NOMO-1 treated with dmso at 0.1 percent for 144 hours (cell line): ENCODE measurements at regions not wholly inside any gene's neighbourhood (a gene's known extent, or its start where the extent isn't known, plus 50 kb on each side); places are given as distances from the start of the nearest gene placed in this dataset.

Source experiments
- DNase-seq: peaks from one replicate; lab custom pipeline; 2025; ENCODE audit not compliant: unreplicated experiment; lab: John Stamatoyannopoulos, UW

- no peak for DNase-seq
Measured at GRCh38 chr3:127356381-127356780, 68.5 kb upstream of the PRR20G start.

- no peak for DNase-seq
Measured at GRCh38 chr3:127354761-127355160, 66.9 kb upstream of the PRR20G start.

- DNase-seq: no peak
Measured at GRCh38 chr3:127352612-127353011, 64.8 kb upstream of the PRR20G start.

- DNase-seq: no peak
Measured at GRCh38 chr3:127351775-127352350, 64.0 kb upstream of the PRR20G start.

GRCh38 chr3:127351321-127351720 is 63.5 kb upstream of the PRR20G start:
- no peak for DNase-seq

- no peak for DNase-seq
Measured at GRCh38 chr3:127350172-127351050, 62.6 kb upstream of the PRR20G start.

GRCh38 chr3:127349501-127350171 is 61.8 kb upstream of the PRR20G start:
- DNase-seq: no peak

GRCh38 chr3:127342735-127343134 is 54.9 kb upstream of the PRR20G start:
- no peak for DNase-seq

- no peak for DNase-seq
Measured at GRCh38 chr3:127339928-127340861, 52.3 kb upstream of the PRR20G start.

GRCh38 chr3:127339016-127339415 is 51.2 kb upstream of the PRR20G start:
- DNase-seq: no peak

GRCh38 chr3:127337911-127338531 is 50.2 kb upstream of the PRR20G start:
- DNase-seq: no peak
